NCI-H345 treated with DMSO at 0.1 percent for 48 hours (cell line): ENCODE measurements at regions not wholly inside any gene's neighbourhood (a gene's known extent, or its start where the extent isn't known, plus 50 kb on each side); places are given as distances from the start of the nearest gene placed in this dataset.
A peak's percentile ranks its signal among the peaks of the same experiment; 100 is the strongest.
"Not testable (repeated sequence)": the region's sequence is repeated elsewhere in the genome, so short reads cannot be mapped to it uniquely, and the experiment has no call there.

ENCODE experiments used
- DNase-seq: peaks from one replicate; lab custom pipeline; 2025; ENCODE audit not compliant: unreplicated experiment; lab: John Stamatoyannopoulos, UW

GRCh38 chr9:124164811-124165210 is 92.9 kb upstream of the NEK6 start:
- DNase-seq = no peak

GRCh38 chr9:124174433-124174832 is 83.3 kb upstream of the NEK6 start:
- no peak for DNase-seq

- not testable (repeated sequence) for DNase-seq
Observed at GRCh38 chr9:124177522-124177921, 80.2 kb upstream of the NEK6 start.

GRCh38 chr9:124179196-124180071 is 78.3 kb upstream of the NEK6 start:
- DNase-seq = no peak

DNA sequence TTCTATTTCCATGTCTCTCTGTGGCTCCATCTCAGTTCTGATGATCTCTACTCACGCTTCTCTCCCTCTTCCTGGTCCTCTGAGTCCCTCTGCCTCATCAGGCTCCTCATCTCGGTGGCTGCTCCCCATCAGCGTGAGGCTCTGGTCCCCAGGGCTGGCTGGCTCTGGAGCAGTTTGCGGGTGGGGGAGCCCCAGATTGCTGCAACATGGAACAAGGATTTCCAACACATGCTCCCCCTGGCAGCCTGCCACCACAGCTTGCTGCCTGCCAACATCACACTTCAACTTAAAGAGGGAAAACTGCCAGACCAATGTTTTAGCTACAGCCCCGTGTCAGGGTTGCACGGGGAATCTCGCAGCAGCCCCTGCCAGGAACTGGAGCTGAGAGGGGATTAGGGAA is 77.2 kb upstream of the NEK6 start:
- peak; percentile 41 for DNase-seq

DNA sequence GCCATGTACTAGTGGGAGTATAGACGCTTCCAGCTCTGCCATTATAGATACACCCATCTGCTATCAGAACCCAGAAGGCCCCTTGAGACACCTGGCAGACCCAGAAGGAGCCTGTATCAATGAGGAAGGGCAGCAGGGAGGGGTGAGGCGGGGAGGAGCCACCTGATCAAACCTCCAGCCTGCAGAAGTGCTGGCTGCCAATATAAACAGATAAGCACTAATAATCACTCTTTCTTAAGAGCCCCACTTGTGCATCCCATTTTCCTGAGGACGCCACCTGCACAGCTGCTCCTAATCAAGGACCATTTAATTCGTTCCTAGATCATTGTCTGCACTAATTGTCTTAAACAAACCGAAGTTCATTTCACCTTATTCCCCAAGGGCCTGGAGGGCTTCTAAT is 75.0 kb upstream of the NEK6 start:
- DNase-seq = no peak

- DNase-seq = no peak
Observed at GRCh38 chr9:124183772-124184171, 74.0 kb upstream of the NEK6 start.

GRCh38 chr9:124185413-124185812 is 72.3 kb upstream of the NEK6 start:
- no peak for DNase-seq

- DNase-seq = no peak
Observed at GRCh38 chr9:124187311-124187710, 70.4 kb upstream of the NEK6 start.

GRCh38 chr9:124188331-124189110 is 69.2 kb upstream of the NEK6 start:
- DNase-seq = no peak

GRCh38 chr9:124190761-124191160 is 67.0 kb upstream of the NEK6 start:
- no peak for DNase-seq

GRCh38 chr9:124191691-124192395 is 65.9 kb upstream of the NEK6 start:
- no peak for DNase-seq

DNA sequence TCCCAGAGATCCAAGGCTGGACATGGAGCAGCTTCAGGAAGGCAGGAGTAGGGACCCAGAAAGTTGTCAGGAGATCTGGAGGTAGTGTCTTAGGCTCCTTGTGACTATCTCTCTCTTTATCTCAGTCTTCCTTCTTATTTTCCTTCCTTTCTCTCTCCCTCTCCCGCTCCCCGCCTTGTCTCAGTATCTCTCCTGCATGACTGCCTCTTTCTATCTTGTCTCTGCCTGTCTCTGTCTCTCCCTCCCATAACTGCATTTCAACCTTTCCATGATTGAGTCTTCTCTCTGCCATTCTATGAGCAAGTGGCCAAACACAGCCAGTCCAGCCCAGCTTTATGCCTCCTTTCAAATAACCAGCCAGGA is 61.0 kb upstream of the NEK6 start:
- DNase-seq = no peak

DNA sequence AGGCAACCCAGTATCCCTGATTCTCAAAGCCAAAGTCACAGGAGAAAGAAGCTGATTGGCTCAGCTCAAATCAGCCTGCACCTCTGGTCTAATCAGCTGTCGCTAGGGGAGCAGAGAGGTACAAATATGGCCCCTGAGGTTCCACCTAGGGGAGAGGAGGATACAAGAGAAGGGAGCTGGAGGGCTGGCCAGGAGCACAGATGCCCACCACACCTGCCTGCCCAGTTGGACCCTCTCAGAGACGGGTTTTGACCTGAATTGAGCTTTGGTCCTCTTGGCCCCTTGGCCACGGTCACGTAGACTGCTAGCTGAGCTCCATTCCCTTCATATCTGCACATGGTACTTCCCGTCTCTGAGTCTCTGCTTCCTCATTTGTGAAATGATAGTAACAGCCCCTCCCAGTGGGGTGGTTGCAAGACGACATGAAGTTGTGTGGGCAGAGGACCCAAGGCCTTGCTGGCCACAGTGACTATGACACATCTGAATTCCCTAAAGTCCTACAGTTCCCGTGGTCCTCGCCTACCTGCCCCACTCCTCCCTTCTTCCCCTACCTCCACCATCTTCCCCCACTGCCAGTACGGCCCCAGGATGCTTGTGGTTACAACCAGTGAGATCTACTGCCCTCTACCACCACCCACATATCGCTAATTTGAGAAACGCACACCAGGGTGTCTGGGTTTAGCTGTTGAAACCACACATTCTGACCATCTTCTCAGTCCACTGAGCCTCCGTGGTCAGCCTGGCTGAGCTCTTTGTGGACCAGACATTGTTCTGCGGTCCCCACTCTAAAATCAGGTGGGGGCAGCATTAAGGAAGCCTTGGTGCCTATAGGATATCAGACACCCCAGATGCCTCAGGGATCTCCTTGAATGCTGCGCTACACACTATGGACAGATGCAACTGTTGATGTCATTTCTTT is 60.3 kb upstream of the NEK6 start:
- no peak for DNase-seq

DNA sequence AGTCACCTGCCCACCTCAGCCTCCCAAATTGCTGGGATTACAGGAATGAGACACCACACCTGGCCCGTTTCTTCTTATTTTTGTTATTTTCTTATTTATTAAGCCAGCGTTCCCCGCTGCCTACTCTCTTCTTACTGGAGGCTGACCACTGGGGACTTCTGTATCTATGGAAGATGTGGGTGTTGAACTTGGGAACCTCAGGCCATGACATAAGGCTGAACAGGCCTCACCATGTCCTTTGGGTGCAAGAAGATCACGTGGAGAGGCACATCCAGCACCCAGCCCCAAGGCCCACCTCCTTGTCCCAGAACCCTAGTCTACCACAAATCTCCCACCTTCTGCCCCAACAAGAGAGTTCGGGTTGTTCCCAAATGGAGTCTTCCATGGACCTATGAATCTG is 59.4 kb upstream of the NEK6 start:
- DNase-seq = no peak

DNA sequence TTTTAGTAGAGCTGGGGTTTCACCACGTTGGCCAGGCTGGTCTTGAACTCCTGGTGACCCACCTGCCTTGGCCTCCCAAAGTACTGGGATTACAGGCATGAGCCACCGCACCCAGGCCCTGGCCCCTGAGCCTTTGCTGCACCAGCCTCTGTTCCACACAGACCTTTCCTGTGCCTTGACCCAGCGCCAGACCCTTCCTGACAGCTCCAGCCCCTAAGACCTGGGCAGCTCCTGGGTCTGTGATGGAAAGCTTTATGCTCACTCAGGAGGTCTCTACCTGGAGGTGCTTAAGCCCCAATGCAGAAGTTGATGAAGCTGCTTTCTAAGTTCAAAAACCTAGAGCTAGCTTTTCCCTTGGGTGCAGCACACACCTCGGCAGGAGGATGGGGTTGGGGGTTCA is 58.8 kb upstream of the NEK6 start:
- DNase-seq = no peak

DNA sequence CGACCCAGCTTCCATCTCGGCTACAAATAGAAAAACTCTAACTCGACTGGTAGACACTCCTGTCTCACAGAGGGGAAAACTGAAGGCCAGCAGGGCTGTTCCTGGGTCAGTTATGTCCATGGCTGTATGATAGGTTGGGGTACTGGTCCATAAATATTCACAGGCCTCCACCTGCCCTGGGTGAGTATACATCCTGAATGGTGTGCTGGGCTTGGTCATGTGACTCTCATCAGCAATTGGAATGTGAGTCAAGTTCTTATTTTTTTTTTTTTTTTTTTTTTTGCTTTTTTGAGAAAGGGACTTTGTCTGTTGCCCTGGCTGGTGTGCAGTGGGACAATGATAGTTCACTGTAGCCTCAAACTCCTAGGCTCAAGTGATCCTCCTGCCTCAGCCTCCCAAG is 58.3 kb upstream of the NEK6 start:
- no peak for DNase-seq

DNA sequence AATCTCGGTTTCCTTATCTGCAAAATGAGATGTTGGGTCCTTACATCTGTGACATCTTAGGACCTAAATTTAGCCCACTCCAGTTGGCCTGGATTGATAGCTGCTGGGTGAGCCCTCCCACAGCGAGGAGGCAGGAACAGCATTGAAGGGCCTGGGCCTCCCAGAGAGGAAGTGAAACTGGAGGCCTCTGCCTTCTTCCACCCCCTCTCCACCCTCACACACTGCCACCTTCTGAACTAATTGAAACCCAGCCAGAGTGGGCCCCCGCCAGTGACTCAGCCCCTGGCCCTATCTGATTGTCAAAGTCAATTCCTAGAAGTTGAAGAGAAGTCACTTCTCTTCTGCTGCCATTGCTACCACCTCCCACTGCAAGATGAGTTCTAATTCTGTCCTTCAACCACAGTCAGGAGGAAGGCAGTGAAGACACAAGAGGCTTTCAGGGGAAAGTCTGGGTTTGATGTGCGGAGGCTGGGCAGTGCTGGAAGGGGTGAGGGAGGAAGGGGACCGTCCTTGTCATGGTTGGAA is 55.2 kb upstream of the NEK6 start:
- no peak for DNase-seq

- DNase-seq = no peak
Observed at GRCh38 chr9:124205686-124206352, 51.9 kb upstream of the NEK6 start.

GRCh38 chr9:124206391-124206790 is 51.4 kb upstream of the NEK6 start:
- peak; percentile 31 for DNase-seq
